Bone marrow (tissue), 2 donors: ENCODE measurements at regions not wholly inside any gene's neighbourhood (a gene's known extent, or its start where the extent isn't known, plus 50 kb on each side); places are given as distances from the start of the nearest gene placed in this dataset.
A peak's percentile ranks its signal among the peaks of the same experiment; 100 is the strongest.
"Not testable (repeated sequence)": the region's sequence is repeated elsewhere in the genome, so short reads cannot be mapped to it uniquely, and the experiment has no call there.

ENCODE experiments used
- DNase-seq, 2 donors: peaks; one replicate each; lab custom pipeline; 2025; lab: John Stamatoyannopoulos, UW

- DNase-seq, result no peak
Observed at GRCh38 chr6:79431537-79431933, 105.7 kb downstream of the LCA5 start.

GRCh38 chr6:79430913-79431536 lies 106.2 kb downstream of the LCA5 start:
- DNase-seq, result no peak

- DNase-seq, result no peak
Observed at GRCh38 chr6:79427721-79428120, 109.5 kb downstream of the LCA5 start.

GRCh38 chr6:79426625-79427278 lies 110.5 kb downstream of the LCA5 start:
- no peak for DNase-seq

GRCh38 chr6:79425589-79426311 lies 111.5 kb downstream of the LCA5 start:
- no peak for DNase-seq

GRCh38 chr6:79423216-79423615 lies 114.0 kb downstream of the LCA5 start:
- no peak for DNase-seq

GRCh38 chr6:79422666-79423065 lies 114.6 kb downstream of the LCA5 start:
- DNase-seq, result no peak

- DNase-seq, result peak in 1 of 2 donors; percentile 79
Observed at GRCh38 chr6:79421707-79422484, 115.3 kb downstream of the LCA5 start.

- DNase-seq, result no peak
Observed at GRCh38 chr6:79421001-79421411, 116.2 kb downstream of the LCA5 start.

GRCh38 chr6:79420054-79420453 lies 117.2 kb downstream of the LCA5 start:
- DNase-seq, result peak in 1 of 2 donors; percentile 50

- no peak for DNase-seq
Observed at GRCh38 chr6:79416931-79417330, 120.3 kb downstream of the LCA5 start.

GRCh38 chr6:79413562-79414002 lies 123.6 kb downstream of the LCA5 start:
- no peak for DNase-seq

GRCh38 chr6:79410806-79411205 lies 126.4 kb downstream of the LCA5 start:
- DNase-seq, result no peak

GRCh38 chr6:79408256-79408974 lies 128.8 kb downstream of the LCA5 start:
- no peak for DNase-seq

- no peak for DNase-seq
Observed at GRCh38 chr6:79404677-79405076, 132.6 kb downstream of the LCA5 start.

GRCh38 chr6:79404261-79404660 lies 133.0 kb downstream of the LCA5 start:
- DNase-seq, result no peak

- DNase-seq, result no peak
Observed at GRCh38 chr6:79403563-79403962, 133.7 kb downstream of the LCA5 start.

- no peak for DNase-seq
Observed at GRCh38 chr6:79403086-79403485, 134.1 kb downstream of the LCA5 start.

- no peak for DNase-seq
Observed at GRCh38 chr6:79399499-79399898, 137.7 kb downstream of the LCA5 start.

- DNase-seq, result not testable (repeated sequence)
Observed at GRCh38 chr6:79398617-79399016, 138.6 kb downstream of the LCA5 start.

- no peak for DNase-seq
Observed at GRCh38 chr6:79396625-79397024, 140.6 kb downstream of the LCA5 start.

GRCh38 chr6:79394690-79395089 lies 142.5 kb downstream of the LCA5 start:
- no peak for DNase-seq
